GM23248 (cell line): ENCODE measurements at regions not wholly inside any gene's neighbourhood (a gene's known extent, or its start where the extent isn't known, plus 50 kb on each side); places are given as distances from the start of the nearest gene placed in this dataset.
A peak's percentile ranks its signal among the peaks of the same experiment; 100 is the strongest.

ENCODE experiments used
- DNase-seq: peaks from one replicate; pipeline ENCODE4 v3.0.0-alpha.2; 2015
- H2AFZ ChIP-seq: fragments of 200-600 bp; sonication (generic); 2 replicates; pipeline ENCODE4 v1.6.1; 2016; ENCODE audit warnings: antibody characterized with exemption
- H3F3A ChIP-seq: fragments of 200-600 bp; sonication (generic); 2 replicates; pipeline ENCODE4 v1.6.1; 2016; ENCODE audit warnings: mild to moderate bottlenecking, antibody characterized with exemption, mixed run types; ENCODE audit not compliant: insufficient read depth
- H3K27ac ChIP-seq: fragments of 200-600 bp; sonication (generic); 2 replicates; pipeline ENCODE4 v1.5.1; 2016; ENCODE audit warnings: mild to moderate bottlenecking
- H3K27me3 ChIP-seq: fragments of 200-600 bp; sonication (generic); replicated peaks from 2 replicates; pipeline ENCODE4 v1.6.1; 2016; ENCODE audit warnings: mild to moderate bottlenecking; ENCODE audit not compliant: insufficient read depth
- H3K36me3 ChIP-seq: fragments of 200-600 bp; sonication (generic); 2 replicates; pipeline ENCODE4 v1.6.1; 2016; ENCODE audit warnings: low read depth, mild to moderate bottlenecking
- H3K4me1 ChIP-seq: fragments of 200-600 bp; sonication (generic); 2 replicates; pipeline ENCODE4 v1.6.1; 2016; ENCODE audit warnings: mild to moderate bottlenecking; ENCODE audit not compliant: insufficient read depth
- H3K4me2 ChIP-seq: fragments of 200-600 bp; sonication (generic); one replicate; pipeline ENCODE4 v1.6.1; 2016; ENCODE audit warnings: mild to moderate bottlenecking; ENCODE audit not compliant: unreplicated experiment
- H3K4me3 ChIP-seq: fragments of 200-600 bp; sonication (generic); 2 replicates; pipeline ENCODE4 v1.5.1; 2016; ENCODE audit warnings: mild to moderate bottlenecking
- H3K79me2 ChIP-seq: fragments of 200-600 bp; sonication (generic); 2 replicates; pipeline ENCODE4 v1.6.1; 2016; ENCODE audit warnings: mild to moderate bottlenecking; ENCODE audit not compliant: insufficient read depth
- H3K9ac ChIP-seq: fragments of 200-600 bp; sonication (generic); 2 replicates; pipeline ENCODE4 v1.6.1; 2016; ENCODE audit warnings: mild to moderate bottlenecking
- H3K9me2 ChIP-seq: fragments of 200-600 bp; sonication (generic); 2 replicates; pipeline ENCODE4 v1.6.1; 2016; ENCODE audit warnings: mixed run types, mild to moderate bottlenecking, moderate library complexity; ENCODE audit not compliant: insufficient read depth
- H3K9me3 ChIP-seq: fragments of 200-600 bp; sonication (generic); one replicate; pipeline ENCODE4 v1.6.1; 2017; ENCODE audit warnings: low read depth
- H4K20me1 ChIP-seq: fragments of 200-600 bp; sonication (generic); 2 replicates; pipeline ENCODE4 v1.6.0; 2016; ENCODE audit not compliant: insufficient read depth
- EZH2 ChIP-seq: fragments of 200-600 bp; sonication (generic); IDR thresholded peaks from 2 replicates; pipeline ENCODE4 v1.6.1; 2018; ENCODE audit warnings: antibody characterized with exemption, mild to moderate bottlenecking; ENCODE audit not compliant: insufficient read depth, poor library complexity, severe bottlenecking
- EZH2phosphoT487 ChIP-seq: fragments of 200-600 bp; sonication (generic); IDR thresholded peaks from 2 replicates; pipeline ENCODE4 v1.6.1; 2018; ENCODE audit warnings: antibody characterized with exemption, moderate library complexity, mild to moderate bottlenecking, low read depth; ENCODE audit not compliant: insufficient read depth
- WGBS, 2 experiments: methylation state at CpG; one replicate each; pipeline ENCODE4 v1.1.6; 2015 to 2017; ENCODE audit warnings: low lambda C conversion rate in 2 of 2, low coverage in 1 of 2; ENCODE audit errors: missing lambda C conversion rate in 2 of 2; 5-methylcytosine and 5-hydroxymethylcytosine counted together
- in situ Hi-C: fragments of 300-500 bp; cut with MboI; formaldehyde crosslinking; loops from 2 replicates; pipeline ENCODE4 v1.15.0; 2020

- Histone ChIP-seq H3K36me3 (no peaks in the 10 kb centered on the region), H3K27me3 (no peaks in the 10 kb centered on the region), H3K4me2 (no peak overlapping the region), H3K9ac (no peak overlapping the region), H3K9me2 (no peaks in the 10 kb centered on the region), H4K20me1 (no peaks in the 10 kb centered on the region), H3K4me3 (no peak overlapping the region), H3K27ac (no peak overlapping the region), H3K9me3 (no peaks in the 10 kb centered on the region), H3F3A (peaks cover 14% of the 10 kb centered on the region; the same call in 1 of the 2 replicates), H3K4me1 (peaks cover 14% of the 10 kb centered on the region), H3K79me2 (no peaks in the 10 kb centered on the region), H2AFZ (no peak overlapping the region)
- TF ChIP-seq EZH2phosphoT487 (no peak), EZH2 (no peak)
- 91% methylated on average over 11 of the region's 11 CpGs for WGBS, 2 experiments
- no peak for DNase-seq
- in situ Hi-C loops: no loop called here
Observed at GRCh38 chr1:229203991-229204632, 66.8 kb upstream of the RAB4A start.

DNA sequence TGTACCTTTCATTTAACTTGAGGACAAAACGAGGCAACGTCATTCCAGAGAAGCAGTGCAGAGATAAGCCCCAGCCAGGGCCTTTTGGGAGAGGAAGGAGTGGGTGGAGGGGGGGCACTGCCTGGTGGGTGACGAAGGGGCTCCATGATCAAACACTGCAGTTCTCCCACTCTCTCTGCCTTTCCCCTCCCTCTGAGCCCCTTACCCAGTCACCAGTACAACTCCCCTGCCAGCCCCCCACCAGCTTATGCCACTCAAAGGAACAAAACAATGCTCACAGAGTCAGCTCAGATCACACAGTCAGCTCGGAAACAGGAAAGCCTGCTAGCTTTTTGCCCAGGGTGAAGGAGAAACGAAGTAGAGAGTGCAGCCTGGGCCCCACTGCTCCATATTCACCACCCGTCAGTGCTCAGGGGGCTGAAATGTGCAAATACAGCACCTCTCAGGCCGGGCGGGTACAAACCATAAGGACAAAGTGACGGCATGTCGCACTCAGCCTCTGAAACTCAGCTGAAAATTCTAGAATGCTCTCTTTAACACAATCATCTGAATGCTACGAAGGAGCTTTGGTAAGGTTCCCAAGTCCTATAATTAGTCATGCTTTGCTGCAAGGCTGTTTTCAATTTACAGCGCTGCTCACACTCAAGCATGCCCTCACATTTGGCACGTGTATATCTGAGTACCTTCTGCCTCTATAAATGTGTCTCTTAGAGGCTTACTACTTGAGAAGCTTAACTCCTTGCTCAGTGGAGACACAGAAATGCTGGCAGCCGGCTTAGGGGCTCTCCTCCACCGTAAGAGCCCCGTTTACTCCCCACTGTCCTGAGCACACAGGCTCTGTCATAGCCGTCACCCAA lies 65.8 kb upstream of the RAB4A start:
- no peaks in the 10 kb centered on the region for H3K79me2 ChIP-seq
- no peak for TF ChIP-seq EZH2
- TF ChIP-seq EZH2phosphoT487: no peak
- H3K36me3 ChIP-seq: no peaks in the 10 kb centered on the region
- H3K27me3 ChIP-seq: no peaks in the 10 kb centered on the region
- in situ Hi-C loops: no loop called here
- peak overlapping the region; percentile 72 for H3K27ac ChIP-seq
- peaks cover 14% of the 10 kb centered on the region; the same call in 1 of the 2 replicates for H3F3A ChIP-seq
- peak; percentile 98 for DNase-seq
- no peaks in the 10 kb centered on the region for H3K9me2 ChIP-seq
- H3K4me1 ChIP-seq: peaks cover 14% of the 10 kb centered on the region
- H2AFZ ChIP-seq: peak overlapping the region; percentile 69
- peak overlapping the region; percentile 63 for H3K9ac ChIP-seq
- 5 to 10% methylated on average over 16 to 17 of the region's 17 CpGs for WGBS, 2 experiments
- peak overlapping the region; percentile 77 for H3K4me2 ChIP-seq
- H3K4me3 ChIP-seq: peak overlapping the region; percentile 47
- no peaks in the 10 kb centered on the region for H3K9me3 ChIP-seq
- no peaks in the 10 kb centered on the region for H4K20me1 ChIP-seq

DNA sequence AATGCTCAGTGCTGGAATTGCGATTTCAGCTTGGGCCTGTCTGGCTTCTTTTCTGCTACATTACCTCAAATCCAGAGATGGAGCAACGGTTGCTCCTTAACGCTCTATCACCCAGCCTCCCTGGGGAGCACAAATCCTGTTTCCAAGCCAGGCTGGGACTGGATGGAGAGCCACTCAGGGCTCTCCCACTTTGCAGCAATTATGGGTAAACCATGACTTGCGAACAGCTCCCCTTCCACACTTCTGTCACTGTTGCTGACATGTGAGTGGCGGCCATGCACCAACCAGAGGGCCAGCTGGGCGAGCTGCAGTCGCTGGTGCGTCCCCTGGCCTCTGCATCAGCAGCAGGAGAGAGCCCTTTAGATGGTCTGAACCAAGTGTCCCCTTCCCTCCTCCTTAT lies 65.1 kb upstream of the RAB4A start:
- 73 to 75% methylated on average over 8 of the region's 8 CpGs for WGBS, 2 experiments
- Histone ChIP-seq H4K20me1 (no peaks in the 10 kb centered on the region), H3K4me1 (peaks cover 14% of the 10 kb centered on the region), H3K4me3 (peak overlapping the region; percentile 47; the same call in 1 of the 2 replicates), H2AFZ (peak overlapping the region; percentile 69; the same call in 1 of the 2 replicates), H3K9ac (0 out of 2 replicates have a peak overlapping the region, but pooled peaks have one; percentile 15), H3K27ac (peak overlapping the region; percentile 72), H3K9me2 (no peaks in the 10 kb centered on the region), H3F3A (peaks cover 14% of the 10 kb centered on the region; the same call in 1 of the 2 replicates), H3K9me3 (no peaks in the 10 kb centered on the region), H3K36me3 (no peaks in the 10 kb centered on the region), H3K79me2 (no peaks in the 10 kb centered on the region), H3K4me2 (peak overlapping the region; percentile 7), H3K27me3 (no peaks in the 10 kb centered on the region)
- no peak for TF ChIP-seq EZH2
- no peak for TF ChIP-seq EZH2phosphoT487
- no peak for DNase-seq
- in situ Hi-C loops: no loop called here

DNA sequence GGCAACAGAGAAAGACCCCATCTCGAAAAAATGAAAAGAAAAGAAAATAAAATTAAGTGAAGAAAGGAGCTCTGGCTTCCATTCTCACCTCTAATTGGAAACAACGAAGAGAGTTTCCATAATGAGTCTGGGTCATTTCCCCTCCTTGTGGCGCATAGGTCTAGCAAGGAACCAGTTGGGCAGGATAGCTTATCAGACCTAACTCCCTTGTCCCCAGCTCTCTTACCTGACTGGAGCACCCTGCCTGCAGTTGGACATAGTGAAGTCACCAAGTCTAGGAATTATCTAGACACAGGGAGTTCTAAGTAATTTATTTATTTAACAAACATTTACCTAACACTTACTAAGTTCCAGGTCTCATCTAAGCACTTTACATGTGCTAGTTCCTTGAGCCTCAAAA lies 63.0 kb upstream of the RAB4A start:
- peaks cover 14% of the 10 kb centered on the region for H3K4me1 ChIP-seq
- WGBS, 2 experiments: 83% methylated on average over 3 of the region's 3 CpGs
- no peaks in the 10 kb centered on the region for H3K27me3 ChIP-seq
- H3K9me2 ChIP-seq: no peaks in the 10 kb centered on the region
- H3K36me3 ChIP-seq: no peaks in the 10 kb centered on the region
- TF ChIP-seq EZH2 (no peak), EZH2phosphoT487 (no peak)
- DNase-seq: no peak
- no peak overlapping the region for H3K27ac ChIP-seq
- no peaks in the 10 kb centered on the region for H3K9me3 ChIP-seq
- H2AFZ ChIP-seq: no peak overlapping the region
- no peaks in the 10 kb centered on the region for H3K79me2 ChIP-seq
- no peaks in the 10 kb centered on the region for H4K20me1 ChIP-seq
- no peak overlapping the region for H3K4me3 ChIP-seq
- no peak overlapping the region for H3K9ac ChIP-seq
- H3K4me2 ChIP-seq: no peak overlapping the region
- peaks cover 14% of the 10 kb centered on the region; the same call in 1 of the 2 replicates for H3F3A ChIP-seq
- in situ Hi-C loops: no loop called here
